Ovary (tissue), 3 donors: ENCODE measurements at regions not wholly inside any gene's neighbourhood (a gene's known extent, or its start where the extent isn't known, plus 50 kb on each side); places are given as distances from the start of the nearest gene placed in this dataset.

Experiments
- POLR2A ChIP-seq: fragments of 450-650 bp; IDR thresholded peaks from one replicate; pipeline ENCODE4 v1.6.1; 2017; ENCODE audit warnings: antibody characterized with exemption, mild to moderate bottlenecking, moderate library complexity
- TF ChIP-seq, protein P1 (sequence below), 3 donors: fragments of 450-650 bp in 2 of 3; fragments of 200-600 bp in 1 of 3; IDR thresholded peaks; one replicate each; pipeline versions ENCODE4 v1.5.1 to v1.8.0; 2016 to 2022; ENCODE audit warnings: antibody characterized with exemption in 3 of 3, mild to moderate bottlenecking in 1 of 3
- donor health status: DM: no; HTN: no; CAD: no.

DNA sequence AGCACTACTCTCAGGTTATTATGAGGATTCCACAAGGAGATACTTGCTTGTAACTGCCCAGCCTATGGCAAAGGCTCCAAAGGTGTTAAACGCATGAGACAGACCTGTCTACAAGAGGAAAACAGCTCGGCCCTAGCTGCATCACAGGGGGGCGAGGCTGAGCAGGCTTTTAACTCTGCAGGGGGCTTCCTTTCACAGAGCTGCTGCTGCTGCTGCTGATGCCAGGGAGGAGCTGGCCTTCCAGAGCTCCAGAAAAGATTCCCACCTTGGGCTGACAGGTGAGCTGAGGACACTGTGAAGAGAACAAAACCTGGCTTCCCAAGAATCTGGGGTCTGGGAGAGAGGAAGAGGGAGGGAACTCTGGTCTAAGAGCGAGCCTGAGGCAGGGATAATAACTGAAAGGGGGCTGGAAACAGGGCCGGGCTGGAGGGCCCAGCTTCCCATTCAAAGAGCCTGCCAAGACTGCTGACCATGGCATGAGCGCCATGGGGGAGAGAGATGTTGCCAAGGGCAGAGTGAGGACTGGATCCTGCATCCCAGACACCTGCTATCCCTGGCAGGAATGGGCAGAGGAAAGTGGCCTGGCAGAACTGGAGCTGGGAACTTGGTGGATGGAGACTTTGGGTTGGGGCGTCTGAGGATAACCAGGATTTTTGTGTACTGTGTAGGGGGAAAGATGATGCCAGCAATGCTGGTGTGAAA is 211.1 kb upstream of the LRFN2 start:
- TF ChIP-seq, protein P1, sequence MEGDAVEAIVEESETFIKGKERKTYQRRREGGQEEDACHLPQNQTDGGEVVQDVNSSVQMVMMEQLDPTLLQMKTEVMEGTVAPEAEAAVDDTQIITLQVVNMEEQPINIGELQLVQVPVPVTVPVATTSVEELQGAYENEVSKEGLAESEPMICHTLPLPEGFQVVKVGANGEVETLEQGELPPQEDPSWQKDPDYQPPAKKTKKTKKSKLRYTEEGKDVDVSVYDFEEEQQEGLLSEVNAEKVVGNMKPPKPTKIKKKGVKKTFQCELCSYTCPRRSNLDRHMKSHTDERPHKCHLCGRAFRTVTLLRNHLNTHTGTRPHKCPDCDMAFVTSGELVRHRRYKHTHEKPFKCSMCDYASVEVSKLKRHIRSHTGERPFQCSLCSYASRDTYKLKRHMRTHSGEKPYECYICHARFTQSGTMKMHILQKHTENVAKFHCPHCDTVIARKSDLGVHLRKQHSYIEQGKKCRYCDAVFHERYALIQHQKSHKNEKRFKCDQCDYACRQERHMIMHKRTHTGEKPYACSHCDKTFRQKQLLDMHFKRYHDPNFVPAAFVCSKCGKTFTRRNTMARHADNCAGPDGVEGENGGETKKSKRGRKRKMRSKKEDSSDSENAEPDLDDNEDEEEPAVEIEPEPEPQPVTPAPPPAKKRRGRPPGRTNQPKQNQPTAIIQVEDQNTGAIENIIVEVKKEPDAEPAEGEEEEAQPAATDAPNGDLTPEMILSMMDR (IDR thresholded peaks at IDR 0.05), result no peak
- no peak for TF ChIP-seq POLR2A
